Fibroblast of lung (primary cell): ENCODE measurements at regions not wholly inside any gene's neighbourhood (a gene's known extent, or its start where the extent isn't known, plus 50 kb on each side); places are given as distances from the start of the nearest gene placed in this dataset.

ENCODE experiments used
- DNase-seq, 2 donors: peaks; one replicate each; pipeline versions ENCODE4 v3.0.0 to v3.0.0-alpha.2; 2010; ENCODE audit warnings: low read depth in 2 of 2
- H2AFZ ChIP-seq: 2 replicates; pipeline ENCODE4 v1.5.1; 2012; ENCODE audit warnings: low read length, control low read depth, inconsistent platforms
- H3K27ac ChIP-seq: 2 replicates; pipeline ENCODE4 v1.5.1; 2011; ENCODE audit warnings: low read length, control low read depth; ENCODE audit not compliant: insufficient read depth
- H3K27me3 ChIP-seq: 2 replicates; pipeline ENCODE4 v1.5.1; 2011; ENCODE audit warnings: mild to moderate bottlenecking, low read length; ENCODE audit not compliant: control insufficient read depth, insufficient read depth
- H3K36me3 ChIP-seq: 2 replicates; pipeline ENCODE4 v1.5.1; 2011; ENCODE audit warnings: low read length; ENCODE audit not compliant: control insufficient read depth, insufficient read depth
- H3K4me1 ChIP-seq: 2 replicates; pipeline ENCODE4 v1.5.1; 2011; ENCODE audit warnings: low read length; ENCODE audit not compliant: control insufficient read depth, insufficient read depth; ENCODE audit errors: extremely low read depth
- H3K4me2 ChIP-seq: 2 replicates; pipeline ENCODE4 v1.5.1; 2011; ENCODE audit warnings: low read length, control low read depth; ENCODE audit not compliant: insufficient read depth; ENCODE audit errors: extremely low read depth
- H3K4me3 ChIP-seq, 4 experiments: fragments of 200-600 bp in 1 of 4; sonication (generic) in 1 of 4; replicated peaks in 1 of 4; 2 replicates each; pipeline ENCODE4 v1.5.1; 2011 to 2016; ENCODE audit warnings: low read length in 4 of 4, low read depth in 3 of 4, mild to moderate bottlenecking in 3 of 4, control low read depth in 2 of 4, inconsistent platforms in 1 of 4, mixed read lengths in 1 of 4; ENCODE audit not compliant: insufficient read depth in 1 of 4; ENCODE audit errors: control extremely low read depth in 1 of 4
- H3K79me2 ChIP-seq: 2 replicates; pipeline ENCODE4 v1.5.1; 2012; ENCODE audit warnings: mild to moderate bottlenecking, low read length, inconsistent platforms; ENCODE audit not compliant: control insufficient read depth, insufficient read depth
- H3K9ac ChIP-seq: 2 replicates; pipeline ENCODE4 v1.5.1; 2011; ENCODE audit warnings: mild to moderate bottlenecking, low read length, control low read depth; ENCODE audit not compliant: insufficient read depth
- H3K9me3 ChIP-seq: 2 replicates; pipeline ENCODE4 v1.5.1; 2012; ENCODE audit warnings: low read depth, low read length; ENCODE audit not compliant: control insufficient read depth, insufficient read depth
- H4K20me1 ChIP-seq: 2 replicates; pipeline ENCODE4 v1.5.1; 2011; ENCODE audit warnings: low read length; ENCODE audit not compliant: control insufficient read depth, insufficient read depth; ENCODE audit errors: extremely low read depth
- CTCF ChIP-seq, 2 donors: IDR thresholded peaks in 1 of 2; conservative IDR thresholded peaks in 1 of 2; 1 replicate in 1 of 2; 2 replicates in 1 of 2; pipeline ENCODE4 v1.5.1; 2011 to 2012; ENCODE audit warnings: low read length in 2 of 2, control low read depth in 1 of 2, inconsistent platforms in 1 of 2, low read depth in 1 of 2, mild to moderate bottlenecking in 1 of 2
- EZH2 ChIP-seq: IDR thresholded peaks from 2 replicates; pipeline ENCODE4 v1.5.1; 2012; ENCODE audit warnings: low read length, control low read depth, mild to moderate bottlenecking; ENCODE audit errors: missing control alignments

GRCh38 chr20:50274570-50275430, 84.2 kb downstream of the CEBPB start:
- DNase-seq: no peak
- H3K79me2 ChIP-seq: no peaks in the 10 kb centered on the region
- TF ChIP-seq EZH2 (no peak), CTCF (conservative IDR thresholded peaks at IDR 0.05 in 1 of 2, IDR thresholded peaks at IDR 0.05 in 1 of 2; ENCODE audit: low read depth in 1 of 2, low read length in 2 of 2) (no peak)
- no peaks in the 10 kb centered on the region for H3K27me3 ChIP-seq
- no peaks in the 10 kb centered on the region for H4K20me1 ChIP-seq
- H3K4me1 ChIP-seq: peaks cover 6% of the 10 kb centered on the region
- H3K4me2 ChIP-seq: no peak overlapping the region
- H2AFZ ChIP-seq: no peak overlapping the region
- H3K4me3 ChIP-seq: no peak overlapping the region
- no peaks in the 10 kb centered on the region for H3K36me3 ChIP-seq
- no peak overlapping the region for H3K27ac ChIP-seq
- no peak overlapping the region for H3K9ac ChIP-seq
- H3K9me3 ChIP-seq: no peaks in the 10 kb centered on the region

GRCh38 chr20:50276119-50277063, 85.8 kb downstream of the CEBPB start:
- Histone ChIP-seq H3K4me3 (no peak overlapping the region), H3K4me1 (peaks cover 6% of the 10 kb centered on the region), H3K27me3 (no peaks in the 10 kb centered on the region), H3K27ac (no peak overlapping the region), H3K79me2 (no peaks in the 10 kb centered on the region), H4K20me1 (no peaks in the 10 kb centered on the region), H3K4me2 (no peak overlapping the region), H3K9me3 (no peaks in the 10 kb centered on the region), H3K9ac (no peak overlapping the region), H3K36me3 (no peaks in the 10 kb centered on the region), H2AFZ (no peak overlapping the region)
- no peak for DNase-seq
- TF ChIP-seq EZH2: no peak
- no peak for TF ChIP-seq CTCF (conservative IDR thresholded peaks at IDR 0.05 in 1 of 2, IDR thresholded peaks at IDR 0.05 in 1 of 2; ENCODE audit: low read depth in 1 of 2, low read length in 2 of 2)

GRCh38 chr20:50277064-50277415, 86.4 kb downstream of the CEBPB start:
- H3K4me2 ChIP-seq: no peak overlapping the region
- TF ChIP-seq EZH2 (no peak), CTCF (conservative IDR thresholded peaks at IDR 0.05 in 1 of 2, IDR thresholded peaks at IDR 0.05 in 1 of 2; ENCODE audit: low read depth in 1 of 2, low read length in 2 of 2) (no peak)
- no peaks in the 10 kb centered on the region for H3K79me2 ChIP-seq
- DNase-seq: no peak
- H4K20me1 ChIP-seq: no peaks in the 10 kb centered on the region
- no peaks in the 10 kb centered on the region for H3K36me3 ChIP-seq
- no peak overlapping the region for H3K27ac ChIP-seq
- no peak overlapping the region for H3K4me3 ChIP-seq
- H3K4me1 ChIP-seq: peaks cover 6% of the 10 kb centered on the region
- no peak overlapping the region for H2AFZ ChIP-seq
- H3K9ac ChIP-seq: no peak overlapping the region
- no peaks in the 10 kb centered on the region for H3K27me3 ChIP-seq
- H3K9me3 ChIP-seq: no peaks in the 10 kb centered on the region
